Left renal cortex interstitium (tissue), 4 donors: ENCODE measurements at regions not wholly inside any gene's neighbourhood (a gene's known extent, or its start where the extent isn't known, plus 50 kb on each side); places are given as distances from the start of the nearest gene placed in this dataset.

Experiments used
- DNase-seq, 4 donors: peaks; one replicate each; pipeline ENCODE4 v3.0.0-alpha.2; 2013; ENCODE audit warnings: low read depth in 4 of 4, low spot score in 2 of 4, missing footprints in 1 of 4

DNA sequence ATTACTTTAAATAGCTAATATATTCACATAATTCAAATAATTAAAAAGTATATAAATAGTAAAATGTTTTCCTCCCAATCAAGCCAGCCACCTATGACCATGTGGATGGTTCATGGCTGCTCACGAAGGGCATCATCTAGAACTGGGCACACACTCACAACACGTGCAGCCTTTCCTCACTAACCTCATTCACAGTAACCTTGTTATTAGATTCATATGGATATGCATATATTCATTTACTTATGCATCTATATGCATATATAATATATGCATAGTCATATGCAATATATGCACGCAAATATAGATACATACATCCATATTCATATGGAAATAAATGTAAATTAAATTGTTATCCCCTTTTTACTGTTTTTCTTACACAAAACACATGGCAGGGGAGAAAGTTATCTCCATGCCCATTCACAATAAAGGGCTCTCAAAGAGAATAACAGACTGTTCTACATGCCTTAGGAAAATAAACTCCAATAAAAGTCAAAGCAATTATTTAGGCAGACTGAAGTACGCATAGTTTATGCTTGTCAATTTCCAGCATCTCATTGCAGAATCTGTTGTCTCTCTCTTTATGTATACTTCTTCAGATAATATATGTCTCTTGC, 163.9 kb upstream of the ADGRL3 start:
- no peak for DNase-seq

GRCh38 chr4:61041527-61041926, 158.6 kb upstream of the ADGRL3 start:
- DNase-seq = no peak

DNA sequence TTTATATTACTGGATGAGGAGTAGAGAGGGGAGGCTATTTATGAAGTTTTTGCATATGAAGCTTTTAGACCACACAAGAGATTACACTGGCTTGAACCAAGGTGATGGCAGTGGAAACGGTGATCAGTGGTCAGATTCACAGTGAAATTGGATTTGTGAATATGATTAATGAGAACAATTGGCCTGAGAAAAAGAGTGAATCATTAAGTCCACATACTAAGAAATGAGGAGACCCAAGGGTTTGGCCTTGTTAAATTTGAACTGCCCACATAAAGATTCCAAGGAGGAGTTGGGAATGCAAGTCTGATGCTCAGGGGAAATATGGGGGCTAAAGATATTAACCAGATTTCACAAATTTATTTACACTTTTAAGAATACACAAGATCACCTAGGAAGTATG, 155.3 kb upstream of the ADGRL3 start:
- no peak for DNase-seq

DNA sequence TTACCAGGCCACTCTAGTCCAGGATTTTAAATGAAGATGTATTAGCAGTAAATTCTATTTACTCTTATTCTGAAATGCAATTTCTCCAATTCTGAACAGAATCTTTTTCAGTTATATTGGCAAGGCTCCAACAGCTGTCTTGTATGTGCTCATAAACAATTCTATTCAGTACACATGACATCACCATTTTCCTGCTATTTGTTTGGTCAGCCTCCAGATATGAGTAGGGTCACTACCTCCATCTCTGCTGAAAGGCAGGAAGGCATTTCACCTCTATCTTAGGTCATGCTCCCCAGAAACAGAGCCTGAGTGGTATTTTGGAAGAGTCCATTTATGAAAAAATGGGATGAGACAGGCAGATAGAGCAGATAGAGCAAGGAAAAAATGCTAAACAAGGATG, 151.1 kb upstream of the ADGRL3 start:
- DNase-seq = no peak

- no peak for DNase-seq
These were observed 132.7 kb upstream of the ADGRL3 start for GRCh38 chr4:61067381-61067780.

DNA sequence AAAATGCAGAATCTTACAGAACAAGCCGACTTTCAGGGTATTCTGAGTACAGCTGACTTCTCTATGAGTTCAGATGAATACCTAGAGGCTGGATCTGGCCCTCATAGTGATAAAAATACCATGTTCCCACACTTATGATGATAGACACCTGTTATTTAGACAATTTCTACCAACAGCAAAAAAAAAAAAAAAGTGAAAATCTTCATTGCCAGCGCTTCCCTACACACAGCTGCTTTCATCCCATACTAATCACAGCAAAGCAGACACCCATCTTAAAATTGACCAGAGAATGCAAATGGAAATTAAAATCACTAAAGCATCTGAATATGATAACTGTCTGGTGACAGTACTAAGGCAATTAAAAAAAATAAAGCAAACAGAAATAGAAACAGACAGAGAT, 132.1 kb upstream of the ADGRL3 start:
- DNase-seq = no peak

- no peak for DNase-seq
These were observed 131.4 kb upstream of the ADGRL3 start for GRCh38 chr4:61068745-61069144.

GRCh38 chr4:61070269-61070668, 129.9 kb upstream of the ADGRL3 start:
- DNase-seq = no peak

DNA sequence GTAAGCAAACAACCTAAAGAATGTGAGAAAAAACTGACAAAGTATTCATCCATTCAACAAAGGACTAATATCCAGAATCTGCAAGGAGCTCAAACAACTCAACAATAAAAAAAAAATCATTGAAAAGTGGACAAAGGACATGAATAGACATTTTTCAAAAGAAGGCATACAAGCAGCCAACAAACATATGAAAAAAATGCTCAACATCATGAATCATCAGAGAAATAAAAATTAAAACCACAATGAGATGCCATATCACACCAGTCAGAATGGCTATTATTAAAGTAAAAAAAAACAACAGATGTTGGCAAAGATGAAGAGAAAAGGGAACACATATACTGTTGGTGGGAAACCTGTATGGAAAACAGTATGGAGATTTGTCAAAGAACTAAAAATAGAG, 120.7 kb upstream of the ADGRL3 start:
- DNase-seq = no peak

GRCh38 chr4:61079976-61080375, 120.2 kb upstream of the ADGRL3 start:
- DNase-seq = no peak

GRCh38 chr4:61085534-61085933, 114.6 kb upstream of the ADGRL3 start:
- DNase-seq = no peak

- no peak for DNase-seq
These were observed 113.8 kb upstream of the ADGRL3 start for GRCh38 chr4:61086357-61086756.

DNA sequence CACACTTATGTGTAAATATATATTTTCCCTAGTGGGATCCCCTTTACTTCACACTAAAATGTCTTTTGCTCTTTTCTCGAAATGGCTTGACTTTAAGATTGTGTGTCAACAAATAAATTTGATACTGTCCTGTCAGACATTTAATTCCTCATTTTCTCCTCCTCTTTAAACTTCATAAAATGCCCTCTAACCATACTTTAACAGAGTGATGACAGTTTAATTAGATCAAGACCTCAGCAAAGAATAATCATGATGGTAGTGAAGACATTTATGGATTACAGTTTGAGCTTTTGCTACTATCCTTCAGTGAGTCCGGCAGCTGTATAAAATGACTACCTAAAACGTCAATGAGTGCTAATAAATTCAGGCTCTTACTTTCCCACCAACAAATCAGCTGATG, 113.1 kb upstream of the ADGRL3 start:
- no peak for DNase-seq

DNA sequence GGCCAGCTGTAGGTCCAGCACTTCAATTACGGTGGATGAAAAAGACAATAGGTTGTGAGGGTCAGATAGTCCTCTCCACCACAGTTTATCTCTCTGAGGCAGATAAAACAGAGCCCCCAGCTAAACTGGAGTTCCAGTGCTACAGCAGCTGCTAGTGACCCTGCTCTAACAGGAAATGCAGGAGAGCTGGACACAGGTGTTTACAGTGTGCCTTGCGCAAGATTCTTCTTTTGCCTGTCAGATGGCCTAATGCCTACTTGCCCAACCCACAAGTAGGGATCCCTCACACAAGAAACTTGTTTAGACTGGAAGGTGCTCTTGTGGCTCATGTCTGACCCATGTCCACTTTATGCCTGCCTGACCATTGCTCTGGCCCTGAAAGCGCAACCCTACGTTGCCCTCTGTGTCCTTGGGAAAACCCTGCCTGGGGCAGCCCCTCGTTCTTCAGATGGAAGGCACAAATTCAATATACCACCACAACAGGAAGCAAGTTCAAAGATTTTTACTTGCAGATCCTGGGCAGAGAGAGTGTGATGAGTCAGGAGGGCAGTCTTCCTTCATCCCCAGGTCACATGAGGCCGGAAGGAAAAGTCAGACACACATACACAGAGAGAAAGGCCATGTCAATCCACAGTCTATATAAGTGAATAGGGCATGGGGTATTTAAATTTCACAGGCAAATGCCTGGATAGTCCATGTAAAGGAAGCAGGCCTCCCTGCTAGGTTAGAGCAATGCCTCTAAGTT, 105.1 kb upstream of the ADGRL3 start:
- DNase-seq = no peak

- DNase-seq = no peak
These were observed 71.4 kb upstream of the ADGRL3 start for GRCh38 chr4:61128682-61129081.

- no peak for DNase-seq
These were observed 70.2 kb upstream of the ADGRL3 start for GRCh38 chr4:61129971-61130370.

DNA sequence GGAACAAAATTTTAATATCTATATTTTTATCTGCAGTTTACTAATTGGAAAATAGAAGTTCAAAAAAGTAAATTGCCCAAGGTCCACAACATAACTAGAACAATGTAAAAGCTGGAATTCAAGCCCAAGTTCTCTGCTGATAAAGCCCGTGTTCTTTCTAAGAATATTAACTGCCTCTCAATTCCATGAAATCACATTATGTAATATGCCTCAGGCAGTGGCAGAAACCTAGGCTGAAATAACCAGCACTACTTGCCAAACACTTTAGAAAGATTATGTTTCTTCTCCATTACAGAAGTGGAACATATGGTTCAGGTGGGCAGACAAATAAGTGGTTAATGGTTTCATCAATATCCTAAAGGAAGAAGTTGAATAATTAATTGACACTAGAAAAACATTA, 56.7 kb upstream of the ADGRL3 start:
- DNase-seq = no peak

- no peak for DNase-seq
These were observed 50.8 kb upstream of the ADGRL3 start for GRCh38 chr4:61149278-61149677.
